ENCODE measurements at regions not wholly inside any gene's neighbourhood (a gene's known extent, or its start where the extent isn't known, plus 50 kb on each side); places are given as distances from the start of the nearest gene placed in this dataset.

DNA sequence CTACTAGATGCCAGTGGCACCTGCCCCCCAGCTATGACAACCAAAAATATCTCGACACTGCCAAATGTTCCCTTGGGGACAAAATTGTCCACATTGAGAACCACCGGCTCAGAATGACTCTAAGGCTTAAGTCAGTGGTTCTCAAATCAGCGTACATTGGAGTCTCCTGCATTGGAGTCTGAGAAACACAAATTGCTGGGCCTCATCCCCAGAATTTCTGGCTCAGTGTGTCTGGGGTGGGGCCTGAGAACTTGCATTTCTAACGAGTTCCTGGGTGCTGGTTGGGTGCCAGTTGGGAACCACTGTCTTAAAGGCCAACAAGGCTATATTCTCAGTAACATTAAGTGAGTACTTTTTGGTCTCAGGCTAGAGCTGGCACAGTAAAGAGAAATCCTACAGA is 77.7 kb upstream of the GADD45A start:
- TF ChIP-seq, protein P1, sequence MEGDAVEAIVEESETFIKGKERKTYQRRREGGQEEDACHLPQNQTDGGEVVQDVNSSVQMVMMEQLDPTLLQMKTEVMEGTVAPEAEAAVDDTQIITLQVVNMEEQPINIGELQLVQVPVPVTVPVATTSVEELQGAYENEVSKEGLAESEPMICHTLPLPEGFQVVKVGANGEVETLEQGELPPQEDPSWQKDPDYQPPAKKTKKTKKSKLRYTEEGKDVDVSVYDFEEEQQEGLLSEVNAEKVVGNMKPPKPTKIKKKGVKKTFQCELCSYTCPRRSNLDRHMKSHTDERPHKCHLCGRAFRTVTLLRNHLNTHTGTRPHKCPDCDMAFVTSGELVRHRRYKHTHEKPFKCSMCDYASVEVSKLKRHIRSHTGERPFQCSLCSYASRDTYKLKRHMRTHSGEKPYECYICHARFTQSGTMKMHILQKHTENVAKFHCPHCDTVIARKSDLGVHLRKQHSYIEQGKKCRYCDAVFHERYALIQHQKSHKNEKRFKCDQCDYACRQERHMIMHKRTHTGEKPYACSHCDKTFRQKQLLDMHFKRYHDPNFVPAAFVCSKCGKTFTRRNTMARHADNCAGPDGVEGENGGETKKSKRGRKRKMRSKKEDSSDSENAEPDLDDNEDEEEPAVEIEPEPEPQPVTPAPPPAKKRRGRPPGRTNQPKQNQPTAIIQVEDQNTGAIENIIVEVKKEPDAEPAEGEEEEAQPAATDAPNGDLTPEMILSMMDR (IDR thresholded peaks at IDR 0.05) = no peak
- no peak for TF ChIP-seq EZH2 (IDR thresholded peaks at IDR 0.05; ENCODE audit: borderline replicate concordance, insufficient read depth, low read depth, low read length, poor library complexity, severe bottlenecking)
